ENCODE measurements at regions not wholly inside any gene's neighbourhood (a gene's known extent, or its start where the extent isn't known, plus 50 kb on each side); places are given as distances from the start of the nearest gene placed in this dataset.

- H3K79me1 ChIP-seq (ENCODE audit: low read depth, low read length), result no peaks in the 10 kb centered on the region
- no peak for FAIRE-seq
- H3K27me3 ChIP-seq (replicated peaks in 1 of 4; ENCODE audit: control insufficient read depth in 3 of 4, extremely low read depth in 1 of 4, insufficient read depth in 3 of 4, low read length in 3 of 4), result no peaks in the 10 kb centered on the region
- no peak for DNase-seq (ENCODE audit: low read depth in 1 of 2, low spot score in 2 of 2)
- no peak overlapping the region for H4K91ac ChIP-seq (replicated peaks; ENCODE audit: insufficient read length, low read length)
- H4K5ac ChIP-seq (ENCODE audit: insufficient read length, low read depth, low read length), result no peak overlapping the region
- no peak overlapping the region for H2BK5ac ChIP-seq (ENCODE audit: low read depth, low read length)
- H3K23me2 ChIP-seq (ENCODE audit: low read depth, low read length), result no peaks in the 10 kb centered on the region
- H4K8ac ChIP-seq (ENCODE audit: extremely low read depth, insufficient read depth, low read length), result no peak overlapping the region
- WGBS, 2 experiments (ENCODE audit: extremely low coverage in 1 of 2, insufficient coverage in 1 of 2, insufficient read length in 1 of 2, insufficient replicate concordance in 2 of 2, low coverage in 1 of 2, low lambda C conversion rate in 2 of 2, missing lambda C conversion rate in 1 of 2), result 87% methylated on average over 9 of the region's 12 CpGs; no CpG with 5 or more reads in 1 of the 2 experiments
- CTCF ChIA-PET (ENCODE audit: partially characterized antibody), result no interaction called here
- no peak overlapping the region for H2BK15ac ChIP-seq (ENCODE audit: low read length)
- no peak overlapping the region for H3K18ac ChIP-seq (ENCODE audit: extremely low read depth, low read length)
- no peaks in the 10 kb centered on the region for H4K20me1 ChIP-seq (replicated peaks in 1 of 2; ENCODE audit: control insufficient read depth in 1 of 2, insufficient read depth in 2 of 2, low read length in 2 of 2)
- no peak overlapping the region for H2BK12ac ChIP-seq (ENCODE audit: low read depth, low read length)
- H3K79me2 ChIP-seq (ENCODE audit: control insufficient read depth in 1 of 2, insufficient read depth in 2 of 2, low read length in 2 of 2), result no peaks in the 10 kb centered on the region
- no peak overlapping the region for H3K27ac ChIP-seq (ENCODE audit: low read depth, low read length)
- no peak overlapping the region for H3K56ac ChIP-seq (replicated peaks; ENCODE audit: insufficient read length, low read depth, low read length)
- peaks cover 0 to 2% (median 0%) of the 10 kb centered on the region in 4 experiments; a peak in 3 of 7 replicates for H3K4me1 ChIP-seq (replicated peaks in 1 of 4; ENCODE audit: control insufficient read depth in 3 of 4, insufficient read depth in 4 of 4, low read length in 3 of 4)
- no peak overlapping the region for H2AK5ac ChIP-seq (ENCODE audit: low read depth, low read length)
- no peak overlapping the region for H3K23ac ChIP-seq (ENCODE audit: insufficient read length)
- POLR2A ChIA-PET (ENCODE audit: partially characterized antibody), result interaction anchor here (0.6 kb wide), 1 partner anchor 531 kb away, joined by 4 read pairs; no protein-coding TSS in a partner anchor
- H3K4ac ChIP-seq (replicated peaks; ENCODE audit: insufficient read length, low read depth, low read length), result no peak overlapping the region
- no peaks in the 10 kb centered on the region for H3K9me3 ChIP-seq (ENCODE audit: insufficient read depth in 2 of 2, low read depth in 1 of 2, low read length in 1 of 2)
- no peak overlapping the region; the same call in 1 of the 2 replicates for H2AFZ ChIP-seq (ENCODE audit: low read length)
- no peak overlapping the region for H2BK20ac ChIP-seq (ENCODE audit: low read length)
- H3K14ac ChIP-seq (ENCODE audit: insufficient read length), result no peak overlapping the region
- H3K36me3 ChIP-seq (ENCODE audit: control insufficient read depth in 2 of 4, insufficient read depth in 4 of 4, low read length in 3 of 4), result no peaks in the 10 kb centered on the region
- H2BK120ac ChIP-seq (replicated peaks; ENCODE audit: low read depth, low read length), result no peak overlapping the region
- no peak overlapping the region for H3K4me3 ChIP-seq (ENCODE audit: extremely low read depth in 1 of 4, insufficient read depth in 2 of 4, low read depth in 3 of 4, low read length in 4 of 4)
- H3K9ac ChIP-seq (replicated peaks in 1 of 4; ENCODE audit: extremely low read depth in 1 of 4, low read depth in 3 of 4, low read length in 3 of 4), result no peak overlapping the region
- no peak overlapping the region for H3K4me2 ChIP-seq (ENCODE audit: insufficient read depth in 1 of 2, low read depth in 2 of 2, low read length in 2 of 2)
- TF ChIP-seq CTBP2 (IDR thresholded peaks at IDR 0.05; ENCODE audit: borderline replicate concordance, insufficient read depth, insufficient read length, low read length) (no peak), HDAC2 (IDR thresholded peaks at IDR 0.05; ENCODE audit: borderline replicate concordance in 1 of 2, low read depth in 2 of 2, low read length in 2 of 2) (no peak), TBP (IDR thresholded peaks at IDR 0.05; ENCODE audit: low read depth, low read length) (no peak), FOSL1 (IDR thresholded peaks at IDR 0.05; ENCODE audit: insufficient read depth, low read depth, low read length) (no peak), ASH2L (IDR thresholded peaks at IDR 0.05; ENCODE audit: low read length) (no peak), GABPA (IDR thresholded peaks at IDR 0.05; ENCODE audit: borderline replicate concordance, insufficient read depth, low read length) (no peak), CEBPB (IDR thresholded peaks at IDR 0.05; ENCODE audit: low read depth, low read length) (no peak)
These were observed 194.5 kb upstream of the TLE3 start for GRCh38 chr15:70292076-70292760.

Data from H1 (cell line).